NOMO-1 treated with dmso at 0.1 percent for 144 hours (cell line): ENCODE measurements at regions not wholly inside any gene's neighbourhood (a gene's known extent, or its start where the extent isn't known, plus 50 kb on each side); places are given as distances from the start of the nearest gene placed in this dataset.
A peak's percentile ranks its signal among the peaks of the same experiment; 100 is the strongest.

Source experiments
- DNase-seq: peaks from one replicate; lab custom pipeline; 2025; ENCODE audit not compliant: unreplicated experiment; lab: John Stamatoyannopoulos, UW

DNA sequence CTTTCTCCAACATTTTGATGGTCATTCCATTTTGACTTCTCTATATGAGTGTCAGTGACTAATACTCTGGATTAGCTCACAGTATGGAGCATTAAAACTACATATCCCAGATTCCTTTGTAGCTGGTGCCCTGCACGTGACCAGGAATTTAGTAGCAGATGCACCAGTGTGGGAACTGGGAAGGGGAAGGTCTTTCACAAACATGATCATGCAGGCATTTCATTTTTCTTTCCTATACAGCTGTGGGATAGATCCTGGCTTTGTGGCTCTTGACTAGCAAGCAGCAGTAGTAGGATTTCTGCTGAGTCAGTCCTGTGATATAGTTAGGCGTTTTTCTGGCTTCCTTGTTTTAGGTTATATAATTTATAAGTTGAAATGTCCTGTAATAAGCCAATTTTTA is 971.0 kb upstream of the CDH2 start:
- no peak for DNase-seq

GRCh38 chr18:29146068-29146467 is 969.1 kb upstream of the CDH2 start:
- no peak for DNase-seq

DNA sequence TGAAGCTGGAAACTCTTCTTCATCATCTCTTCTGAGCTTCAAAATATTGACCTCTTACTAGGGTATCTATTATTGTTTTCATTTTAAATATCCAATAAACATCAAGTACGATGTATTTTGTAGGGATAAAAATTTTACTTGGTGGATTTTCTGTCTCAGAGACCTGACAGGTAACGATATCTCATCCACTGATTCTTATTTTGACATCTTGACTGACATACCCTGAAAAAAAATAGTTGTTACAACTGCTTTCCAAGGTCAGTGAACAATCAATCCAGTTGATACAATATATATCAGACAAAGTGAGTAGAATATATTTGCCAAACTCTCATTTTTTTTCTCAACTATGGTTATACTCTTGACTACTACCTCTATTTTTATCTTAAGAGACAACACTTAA is 963.7 kb upstream of the CDH2 start:
- no peak for DNase-seq

DNA sequence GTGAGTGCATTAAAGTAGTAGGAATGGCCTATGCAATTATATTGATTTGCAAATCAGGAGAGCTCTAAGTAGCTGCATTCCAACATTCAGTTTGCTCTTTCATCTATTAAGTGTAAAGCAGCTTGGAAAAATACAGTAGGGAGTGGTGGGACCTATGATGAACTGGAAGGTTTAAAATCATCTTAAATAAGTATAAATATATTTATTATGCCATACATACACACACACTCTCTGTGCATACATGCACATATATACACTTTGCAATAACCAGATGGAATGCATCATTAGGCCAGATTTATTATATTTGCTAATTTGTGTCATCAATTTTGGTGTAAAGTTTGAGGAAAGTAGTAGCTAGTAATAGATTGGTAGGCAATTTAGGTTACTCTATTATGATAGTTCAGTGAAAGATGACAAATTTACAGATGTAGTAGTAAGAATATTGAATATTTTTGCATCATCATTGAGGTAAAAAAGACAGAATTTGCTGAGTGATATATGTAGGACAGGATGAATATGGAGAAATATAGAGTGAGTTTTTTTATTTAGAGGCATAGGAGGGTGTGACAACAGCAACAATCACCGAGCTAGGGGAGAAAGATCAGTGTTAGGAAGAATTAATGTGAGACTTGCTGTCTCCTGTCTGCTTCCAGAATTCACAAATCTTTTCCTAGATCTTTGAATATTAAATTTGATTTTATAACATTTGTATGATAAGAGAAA is 961.0 kb upstream of the CDH2 start:
- no peak for DNase-seq

GRCh38 chr18:29123706-29124530 is 947.0 kb upstream of the CDH2 start:
- no peak for DNase-seq

- DNase-seq: no peak
Observed at GRCh38 chr18:29104671-29105070, 927.7 kb upstream of the CDH2 start.

GRCh38 chr18:29104227-29104626 is 927.3 kb upstream of the CDH2 start:
- no peak for DNase-seq

GRCh38 chr18:29096079-29096770 is 919.3 kb upstream of the CDH2 start:
- DNase-seq: peak; percentile 74

DNA sequence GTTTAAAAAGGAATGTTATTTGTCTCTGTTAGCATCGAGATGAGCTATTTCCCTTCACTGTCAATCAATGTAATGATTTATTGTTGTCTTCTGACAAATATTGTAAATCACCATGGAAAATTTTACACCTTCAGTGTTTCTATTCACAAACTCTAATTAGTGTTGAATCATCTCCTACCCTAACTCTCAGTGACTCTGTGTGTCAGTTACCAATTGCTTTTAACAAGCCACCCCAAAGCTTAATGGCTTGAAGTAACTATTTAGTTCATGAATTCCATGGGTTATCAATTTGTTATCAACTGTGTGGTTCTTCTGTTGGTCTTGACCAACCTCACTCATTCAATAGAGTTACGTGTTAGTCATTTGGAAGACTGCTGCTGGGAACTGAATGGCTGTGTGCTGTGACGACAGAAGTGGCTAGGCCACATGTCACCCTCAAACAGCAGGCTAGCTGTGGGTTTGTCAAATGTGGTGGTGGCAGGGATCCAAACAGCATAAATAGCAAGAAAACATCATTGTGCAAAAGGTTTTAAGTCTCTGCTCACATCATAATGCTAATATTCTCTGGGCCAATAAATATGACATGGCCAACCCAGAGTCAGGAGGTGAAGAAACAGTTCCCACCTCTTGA is 910.8 kb upstream of the CDH2 start:
- no peak for DNase-seq

DNA sequence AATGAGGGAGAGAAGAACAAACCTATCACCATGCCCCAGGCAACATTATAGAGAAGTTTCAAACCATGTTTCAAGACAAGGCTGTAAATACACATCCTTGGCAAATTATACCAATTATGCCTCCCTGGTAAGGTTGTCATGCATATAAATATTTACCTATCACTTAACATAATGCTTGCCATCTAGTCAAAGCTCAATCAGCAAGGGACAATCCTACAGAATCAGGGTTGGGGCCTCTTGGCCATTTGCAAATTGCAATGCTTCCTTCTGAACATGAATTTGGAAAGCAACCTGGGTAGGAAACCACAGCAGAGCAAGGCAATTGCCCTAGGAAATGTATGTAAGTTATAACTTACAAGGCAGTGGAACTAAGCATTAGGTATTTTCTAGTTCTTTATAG is 907.2 kb upstream of the CDH2 start:
- DNase-seq: no peak

GRCh38 chr18:29083545-29083944 is 906.6 kb upstream of the CDH2 start:
- no peak for DNase-seq

DNA sequence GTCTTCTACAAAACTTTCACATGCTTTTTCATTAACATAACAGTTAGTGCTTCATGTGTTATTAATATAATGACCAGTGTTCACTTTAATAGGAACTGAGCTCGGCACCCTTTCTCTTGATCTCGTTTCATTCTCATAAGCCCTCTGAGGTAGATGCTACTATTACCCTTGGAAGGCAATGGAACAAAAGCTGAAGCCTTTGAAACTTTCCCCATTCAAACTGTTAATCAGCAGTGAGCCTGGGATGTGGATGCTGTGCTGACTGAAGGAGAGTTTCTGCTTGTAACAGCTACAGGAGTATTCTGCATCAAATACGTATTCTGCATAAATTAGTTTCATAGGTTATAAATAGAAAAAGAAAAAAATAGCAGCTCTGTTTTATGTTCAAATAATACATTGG is 904.0 kb upstream of the CDH2 start:
- no peak for DNase-seq

GRCh38 chr18:29078273-29078672 is 901.3 kb upstream of the CDH2 start:
- no peak for DNase-seq

- DNase-seq: no peak
Observed at GRCh38 chr18:29077344-29077743, 900.4 kb upstream of the CDH2 start.

GRCh38 chr18:29076645-29077044 is 899.7 kb upstream of the CDH2 start:
- no peak for DNase-seq

GRCh38 chr18:29074147-29074546 is 897.2 kb upstream of the CDH2 start:
- DNase-seq: no peak

GRCh38 chr18:29071869-29072268 is 894.9 kb upstream of the CDH2 start:
- DNase-seq: no peak

DNA sequence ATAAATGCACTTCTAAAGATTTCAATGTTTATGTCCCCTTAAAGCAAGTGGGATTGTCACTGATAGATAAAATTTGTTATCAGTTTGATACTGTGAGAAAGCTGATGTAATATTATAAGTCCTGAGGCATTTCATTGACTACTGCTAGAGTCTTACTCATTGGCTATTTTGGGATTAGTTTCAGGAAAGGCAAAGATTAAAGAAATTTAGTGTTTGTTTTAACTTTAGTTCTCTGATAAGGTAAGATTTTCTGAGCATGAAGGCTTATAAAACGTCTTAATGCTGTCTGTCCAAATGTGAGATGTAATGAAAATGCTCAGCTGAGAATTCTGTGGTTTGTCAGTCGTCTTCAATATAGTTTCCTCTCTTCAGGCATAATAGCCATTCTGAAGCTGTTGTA is 886.4 kb upstream of the CDH2 start:
- DNase-seq: no peak

DNA sequence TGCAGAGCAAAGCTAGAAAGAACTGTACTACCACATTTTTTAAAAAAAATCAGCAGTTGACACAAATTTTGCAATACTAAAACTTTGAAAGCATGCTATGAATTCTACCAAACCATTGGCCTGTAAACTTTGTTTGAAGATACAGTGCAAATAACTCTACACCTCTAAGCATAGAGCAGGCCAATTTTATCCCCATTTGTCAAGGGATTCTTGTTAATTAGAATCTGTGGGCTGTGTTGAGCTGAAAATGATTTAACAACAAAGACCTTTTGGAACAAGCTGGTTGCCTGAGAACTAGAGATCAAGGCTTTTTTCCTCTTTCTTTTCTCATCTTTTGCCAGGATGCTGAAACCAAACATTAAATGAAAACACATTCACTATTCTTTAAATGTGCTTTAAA is 886.0 kb upstream of the CDH2 start:
- DNase-seq: no peak

- DNase-seq: peak; percentile 1
Observed at GRCh38 chr18:29060349-29060748, 883.4 kb upstream of the CDH2 start.

- no peak for DNase-seq
Observed at GRCh38 chr18:29057703-29058102, 880.8 kb upstream of the CDH2 start.

DNA sequence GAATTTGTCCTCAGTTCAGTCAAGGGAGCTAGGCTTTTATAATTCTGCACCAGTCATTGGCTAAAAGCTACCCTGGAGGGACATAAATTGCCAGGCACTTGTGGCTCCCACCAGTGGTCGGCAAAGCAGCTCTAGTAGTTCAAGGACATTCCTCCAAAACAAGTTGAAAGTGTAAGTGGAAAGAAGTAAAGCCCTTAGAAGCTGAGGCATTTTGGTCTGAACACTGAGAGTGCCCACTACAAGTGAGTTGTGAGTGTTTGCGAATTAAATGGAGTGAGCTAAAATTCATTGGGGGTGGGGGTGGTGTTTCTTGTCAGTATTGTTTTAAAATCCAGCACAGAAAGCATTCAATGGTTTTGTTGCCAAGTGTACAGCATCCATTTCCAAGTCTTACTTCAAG is 879.9 kb upstream of the CDH2 start:
- no peak for DNase-seq
